Left kidney (tissue), 1 donor: ENCODE measurements at regions not wholly inside any gene's neighbourhood (a gene's known extent, or its start where the extent isn't known, plus 50 kb on each side); places are given as distances from the start of the nearest gene placed in this dataset.
A peak's percentile ranks its signal among the peaks of the same experiment; 100 is the strongest.

Source experiments
- DNase-seq: peaks from one replicate; pipeline ENCODE4 v3.0.0-alpha.2; 2013

DNA sequence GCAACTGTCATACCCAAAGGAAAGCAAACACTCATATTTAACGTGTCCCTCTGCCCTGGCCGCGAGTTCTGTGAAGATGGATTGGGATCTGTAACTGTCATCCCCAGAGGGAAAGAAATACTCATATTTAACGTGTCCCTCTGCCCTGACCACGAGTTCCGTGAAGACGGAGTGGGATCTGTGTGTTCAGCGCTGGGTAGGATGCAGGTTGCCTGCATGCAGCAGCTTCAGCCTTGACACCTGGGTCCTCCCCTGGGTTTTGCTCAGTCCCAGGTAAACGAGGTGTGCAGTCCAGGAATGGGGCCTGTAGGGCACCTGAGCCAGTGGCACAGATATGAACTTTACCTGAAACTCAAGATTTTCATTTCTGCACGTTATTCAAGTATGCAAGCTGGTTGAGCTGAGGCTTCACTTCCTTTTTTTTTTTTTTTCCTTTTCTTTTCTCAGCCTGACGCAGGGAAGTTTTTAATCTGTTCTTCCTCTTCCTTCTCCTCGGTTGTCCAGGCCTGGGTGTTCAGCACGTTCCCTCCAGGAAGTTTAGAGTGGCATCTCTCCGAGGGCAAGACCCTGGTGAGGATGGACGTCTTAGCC, 159.0 kb upstream of the SHH start:
- DNase-seq, result no peak

DNA sequence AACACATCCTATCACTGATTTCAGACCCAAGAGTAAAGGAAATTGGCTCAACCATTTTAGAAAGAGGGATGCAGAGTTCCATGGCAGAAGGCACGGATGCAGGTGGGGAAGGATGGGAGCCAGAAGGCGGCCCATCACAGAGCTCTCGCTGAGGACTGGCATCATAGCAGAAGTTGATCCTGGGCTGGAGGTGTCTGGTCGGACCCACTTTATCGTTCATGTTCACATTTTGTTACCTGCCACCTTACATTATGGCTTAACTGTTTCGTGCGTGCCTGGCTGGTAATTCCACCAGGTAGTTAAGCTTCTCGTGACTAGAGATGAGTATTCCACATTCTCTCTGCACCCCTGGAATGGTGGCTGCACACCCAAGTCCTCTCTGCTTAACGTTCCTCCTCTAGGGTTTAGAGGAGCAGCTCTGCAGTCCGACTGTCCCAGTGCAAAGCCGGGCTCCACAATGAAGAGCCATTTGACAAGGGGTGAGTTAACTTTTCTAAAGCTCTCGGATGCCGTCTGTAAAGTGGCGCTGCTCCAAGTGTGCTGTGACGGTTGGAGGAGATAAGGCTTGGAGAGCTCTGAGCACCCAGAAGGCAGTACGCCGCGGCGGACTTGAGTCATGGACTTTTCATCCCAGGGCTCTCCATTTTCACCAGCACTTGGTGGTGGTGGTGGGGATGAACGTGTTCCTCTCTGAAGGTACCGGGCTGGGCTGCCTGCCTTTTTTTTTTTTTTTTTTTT, 157.1 kb upstream of the SHH start:
- DNase-seq, result no peak

DNA sequence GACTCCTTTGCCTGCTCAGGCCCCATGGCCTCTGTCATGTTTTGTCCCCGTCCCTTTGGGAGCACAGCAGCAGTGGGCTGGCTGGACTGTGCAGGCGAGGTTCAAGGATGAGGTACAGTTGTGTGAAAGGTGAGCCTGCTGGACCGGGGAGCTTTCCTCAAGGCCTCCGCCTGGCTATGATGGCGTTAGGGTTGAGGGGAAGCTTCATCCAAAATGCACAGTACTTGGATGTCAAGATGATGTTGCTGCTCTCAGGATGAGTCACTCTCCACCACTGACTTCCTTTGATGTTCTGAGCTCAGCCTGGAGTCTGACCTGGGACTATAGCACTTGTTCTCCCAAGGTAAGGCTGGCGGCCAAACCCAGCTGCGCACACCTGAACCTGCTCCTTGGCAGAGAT, 152.7 kb upstream of the SHH start:
- DNase-seq, result no peak

DNA sequence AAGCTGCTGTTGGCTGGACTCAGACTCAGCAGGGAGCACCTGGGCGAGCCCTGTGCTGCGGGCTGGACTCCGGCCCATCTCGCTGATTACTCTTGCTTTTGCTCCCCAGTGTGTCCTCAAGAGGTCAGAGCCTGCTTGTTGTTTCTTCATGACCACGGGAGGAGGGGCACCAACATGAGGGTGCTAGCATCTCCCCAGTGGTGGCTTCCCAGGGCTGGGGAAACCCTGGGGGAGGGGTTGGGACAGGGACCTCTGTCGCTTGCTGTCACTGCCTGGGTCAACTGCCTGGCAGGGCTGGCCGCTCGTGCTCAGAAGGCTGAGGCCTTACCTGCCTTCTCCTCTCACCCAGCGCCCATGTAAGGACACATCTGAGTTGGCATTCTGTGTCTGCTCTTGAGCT, 152.3 kb upstream of the SHH start:
- no peak for DNase-seq

DNA sequence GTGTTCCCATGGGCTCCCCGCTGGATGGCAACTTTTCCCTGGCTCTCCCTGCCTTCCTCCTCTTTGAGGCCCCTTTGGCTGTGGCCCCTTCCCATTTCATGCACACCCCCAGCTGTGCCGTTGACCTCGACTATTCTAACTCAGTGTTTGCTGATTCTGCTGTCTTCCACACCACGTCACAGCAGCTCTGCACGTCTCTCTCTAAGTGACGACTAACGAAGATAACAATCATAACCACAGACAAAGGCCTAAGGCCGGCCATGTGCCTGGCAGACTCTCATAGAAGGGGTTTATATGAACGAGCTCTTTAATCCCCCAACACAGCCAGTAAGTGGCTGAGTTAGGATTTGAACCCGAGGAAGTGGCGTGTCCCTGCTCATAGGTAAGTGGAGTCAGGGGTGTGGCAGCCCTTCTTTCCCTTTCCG, 151.5 kb upstream of the SHH start:
- no peak for DNase-seq

DNA sequence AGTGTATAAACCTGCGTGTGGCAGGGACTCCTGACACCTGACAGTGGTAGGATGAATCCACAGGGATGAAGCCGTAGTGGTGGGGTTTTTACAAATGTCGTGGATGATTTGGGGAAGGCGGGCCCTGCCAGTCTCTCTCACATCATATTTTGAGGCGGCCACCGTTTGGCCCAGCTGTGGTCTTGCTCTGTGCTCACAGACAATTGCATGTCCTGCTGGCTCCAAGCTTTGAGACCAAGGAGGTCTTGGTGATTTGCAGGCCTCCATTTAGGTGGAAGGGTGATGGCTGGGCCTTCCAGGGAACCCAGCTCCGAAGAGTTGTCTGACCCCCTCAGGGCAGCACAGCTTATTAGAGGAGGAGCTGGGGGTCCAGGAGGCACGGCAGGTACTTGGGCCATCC, 151.1 kb upstream of the SHH start:
- DNase-seq, result no peak

DNA sequence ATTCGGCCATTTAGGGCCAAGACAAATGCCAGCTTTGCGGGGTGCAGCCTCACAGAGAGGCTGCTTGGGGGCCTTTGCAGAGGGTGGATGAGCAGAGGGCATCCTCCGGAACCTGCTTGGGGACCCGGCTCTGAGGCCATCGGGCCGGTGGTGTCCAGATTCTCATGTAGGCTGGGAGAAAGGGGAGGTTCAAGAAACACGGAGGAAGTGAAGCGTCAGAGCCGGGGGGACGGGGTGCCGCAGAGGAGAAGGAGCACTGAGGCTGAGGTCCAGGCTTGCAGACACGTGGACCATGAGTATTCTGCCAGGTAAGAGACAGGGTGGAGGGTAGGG, 150.7 kb upstream of the SHH start:
- DNase-seq, result no peak

DNA sequence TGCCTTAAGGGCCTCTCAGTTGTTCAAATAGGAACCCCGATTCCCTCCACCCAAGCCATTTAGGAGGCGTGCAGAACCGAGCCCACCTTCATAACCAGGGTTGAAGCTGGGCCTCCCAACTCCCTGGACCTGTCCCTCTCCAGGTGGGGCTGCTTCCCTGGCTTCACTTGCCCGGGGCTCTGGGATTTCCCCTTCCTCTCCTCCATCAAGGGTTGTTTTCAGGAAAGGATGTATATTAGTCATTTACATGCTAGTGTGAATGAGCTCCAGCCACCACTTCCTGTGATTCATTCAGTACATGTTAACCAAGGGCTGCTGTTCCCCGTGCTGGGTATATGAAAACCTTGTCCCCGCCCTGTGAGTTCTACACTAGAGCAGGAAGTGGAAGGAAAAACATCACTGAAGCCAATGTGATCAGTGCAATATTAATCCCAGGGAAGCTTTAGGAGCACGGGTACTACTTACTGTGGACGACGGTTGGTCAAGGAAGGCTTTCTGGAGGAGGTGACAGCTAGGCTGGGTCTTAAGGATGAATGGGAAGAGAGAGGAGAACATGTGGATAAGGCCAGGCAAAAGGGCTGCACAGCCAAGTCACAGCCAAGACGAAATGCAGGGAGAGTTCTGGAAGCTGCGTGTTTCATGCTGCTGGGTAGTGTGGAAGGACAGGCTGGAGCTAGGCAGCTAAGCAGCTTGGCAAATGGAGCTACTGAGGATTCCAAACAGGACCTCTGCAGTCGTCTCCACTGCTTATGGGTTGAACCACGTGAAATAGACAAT, 150.1 kb upstream of the SHH start:
- DNase-seq, result no peak

DNA sequence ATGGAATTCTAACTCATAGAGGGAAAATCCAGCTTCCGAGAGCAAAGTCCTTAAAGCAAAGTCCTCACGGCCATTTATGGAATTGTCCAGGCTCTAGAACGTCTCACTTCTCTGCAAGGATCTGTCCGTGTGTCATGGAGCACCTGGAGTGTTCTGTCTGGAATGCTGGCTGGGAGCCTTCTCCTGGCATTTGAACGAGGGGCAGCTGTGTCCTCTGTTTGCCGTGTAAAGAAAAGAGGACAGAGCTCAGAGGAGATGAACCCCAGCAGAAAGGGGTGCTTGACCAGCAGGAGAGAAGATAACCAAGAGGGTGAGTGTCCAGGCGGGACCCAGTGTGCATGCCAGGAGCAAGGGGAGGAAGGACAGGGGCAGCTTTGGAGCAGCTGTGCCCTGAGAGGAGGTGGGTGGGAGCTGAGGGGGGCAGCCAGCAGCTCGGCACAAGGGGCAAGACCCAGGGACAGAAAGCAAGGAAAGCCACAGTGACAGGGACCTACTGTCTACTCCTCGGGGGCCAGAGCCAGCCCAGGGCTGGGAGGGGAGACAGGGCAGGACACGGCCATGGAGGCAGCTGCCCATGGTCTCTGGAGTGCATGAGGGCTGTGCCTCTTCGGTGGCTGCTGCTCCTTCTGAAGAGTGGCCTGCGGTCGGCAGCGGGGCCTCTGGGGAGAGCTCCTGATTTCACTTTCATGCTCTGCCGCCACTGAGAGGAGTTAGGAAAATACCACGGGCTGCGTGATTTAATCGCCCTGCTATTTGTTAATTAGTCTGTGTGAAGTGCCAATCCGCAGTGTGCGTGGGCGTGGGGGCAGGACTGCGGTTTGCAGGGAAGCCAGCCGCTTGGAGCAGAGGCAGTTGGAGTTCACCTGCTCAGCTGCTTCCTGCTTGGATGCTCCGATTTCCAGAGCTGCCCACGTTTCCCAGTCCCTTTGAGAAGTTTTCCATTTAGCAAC, 149.3 kb upstream of the SHH start:
- peak; percentile 39 for DNase-seq

DNA sequence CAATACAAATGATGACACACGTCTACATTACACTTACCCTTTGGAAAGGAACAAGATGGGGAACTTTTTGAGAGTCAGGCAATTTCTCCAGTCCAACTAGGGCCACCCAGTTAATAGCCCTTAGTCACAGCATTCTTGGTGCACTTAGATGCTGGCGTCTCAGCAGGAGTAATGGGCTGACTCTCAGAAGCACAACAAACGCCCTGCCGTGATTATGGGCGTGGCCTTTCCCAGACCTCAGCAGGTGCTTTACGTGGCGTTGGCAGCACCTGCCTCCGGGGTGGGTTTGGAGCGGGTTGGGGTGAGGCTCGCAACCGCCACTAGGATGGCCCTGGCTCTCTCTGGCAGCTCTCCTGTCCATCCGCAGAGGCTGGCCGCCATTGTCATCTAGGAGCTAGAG, 147.6 kb upstream of the SHH start:
- DNase-seq, result no peak

DNA sequence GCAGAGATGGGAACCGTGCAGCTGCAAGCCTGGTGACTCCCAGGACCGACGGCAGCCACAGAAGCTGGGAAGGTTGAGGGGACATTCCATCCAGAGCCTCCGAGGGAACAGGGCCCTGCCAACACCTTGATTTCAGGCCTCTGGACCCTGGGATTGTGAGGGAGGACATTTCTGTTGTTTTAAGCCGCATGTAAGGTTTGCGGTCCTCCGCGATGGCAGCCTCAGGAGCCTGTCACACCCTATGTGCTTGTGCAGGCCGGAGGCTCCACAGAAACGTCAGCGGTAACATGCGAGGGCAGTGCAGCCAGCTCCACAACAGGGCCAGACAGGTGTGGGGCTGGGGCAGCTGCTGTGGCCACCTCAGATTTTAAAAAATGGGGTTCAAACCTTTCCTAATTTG, 144.7 kb upstream of the SHH start:
- DNase-seq, result no peak

DNA sequence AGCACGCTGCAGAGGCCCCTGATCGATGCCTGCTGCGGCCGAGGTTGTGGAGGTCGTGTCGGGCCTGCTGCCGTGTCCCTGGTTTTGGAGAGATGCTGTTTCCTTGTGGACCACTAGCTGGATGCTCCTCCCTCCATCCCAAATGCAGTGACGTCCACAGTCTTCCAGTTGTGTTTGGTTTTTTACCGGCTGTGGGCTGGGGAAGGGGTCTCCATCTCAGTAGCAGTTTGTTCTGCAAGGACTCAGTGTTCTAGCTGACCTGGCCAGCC, 143.0 kb upstream of the SHH start:
- DNase-seq, result no peak

DNA sequence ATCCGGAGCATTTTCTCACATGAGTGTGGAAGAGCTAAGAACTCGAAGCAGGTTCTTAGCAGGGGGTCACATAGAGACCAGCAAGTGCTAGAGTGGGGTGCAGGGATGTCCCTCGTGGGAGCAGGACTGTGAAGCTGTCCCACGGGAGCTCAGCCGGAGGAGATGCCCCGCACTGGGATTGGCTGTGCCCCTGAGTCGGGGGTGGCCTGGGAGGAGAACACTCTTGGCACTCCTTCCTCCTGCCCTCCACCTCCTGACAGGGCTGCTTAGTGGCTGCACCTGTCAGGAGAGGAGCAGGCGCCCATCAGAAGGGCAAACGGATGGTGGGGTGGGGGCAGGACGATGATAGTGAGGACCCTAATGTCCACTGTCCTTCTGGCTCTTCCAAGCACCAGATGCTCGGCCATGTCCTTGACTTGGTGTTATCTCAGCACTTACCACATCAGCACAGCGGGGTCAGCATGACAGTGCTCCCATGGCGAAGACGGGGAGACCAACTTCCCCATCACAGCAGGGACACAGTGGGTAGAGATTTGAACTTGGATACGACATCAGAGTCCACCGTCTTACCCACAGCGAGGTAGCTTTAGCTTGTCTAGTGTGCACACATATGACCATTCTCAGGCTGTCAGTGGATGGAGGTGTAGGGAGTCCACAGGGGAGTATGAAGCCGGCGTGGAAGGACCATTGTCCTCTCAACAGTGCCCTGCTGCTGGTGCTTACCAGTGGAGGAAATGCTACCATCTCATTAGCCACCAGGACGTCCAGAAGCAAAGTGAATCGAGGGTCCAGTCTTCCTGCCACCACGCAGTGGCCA, 142.5 kb upstream of the SHH start:
- DNase-seq, result no peak

DNA sequence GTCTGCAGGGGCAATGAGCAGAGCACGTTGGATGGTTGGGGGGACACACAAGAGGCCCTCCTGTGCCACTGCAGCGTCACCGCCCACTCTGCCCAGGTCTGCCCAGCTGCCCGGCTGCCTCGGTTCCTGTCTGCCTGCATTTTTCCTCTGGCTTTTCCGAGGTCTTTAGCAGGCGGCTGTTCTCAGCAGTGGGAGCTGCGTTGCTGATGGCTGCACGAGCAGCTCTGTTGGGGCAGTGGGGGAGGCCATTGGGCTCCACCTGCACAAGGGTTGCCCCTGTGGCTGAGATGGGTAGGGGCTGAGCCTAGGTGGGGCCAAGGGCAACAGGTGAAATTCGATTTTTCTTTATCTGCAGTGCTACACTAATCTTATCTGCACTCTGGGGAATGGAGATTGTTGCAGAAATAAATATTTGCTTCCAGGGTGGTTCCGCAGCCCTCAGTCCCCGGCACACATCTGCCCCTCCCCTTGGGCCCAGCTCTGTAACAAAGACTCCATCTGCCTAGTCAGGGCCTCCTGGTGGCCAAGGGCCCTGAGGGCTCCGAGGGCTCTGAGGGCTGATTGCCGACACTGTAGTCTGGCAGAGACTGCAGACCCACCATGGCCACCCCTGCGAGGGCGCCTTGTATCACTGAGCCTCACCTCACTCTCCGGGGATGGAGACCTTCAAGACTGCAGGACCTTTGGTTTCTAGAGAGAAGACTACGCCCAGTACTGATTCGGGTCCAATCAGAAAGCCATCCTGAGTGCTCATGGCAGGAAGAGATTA, 141.7 kb upstream of the SHH start:
- no peak for DNase-seq

DNA sequence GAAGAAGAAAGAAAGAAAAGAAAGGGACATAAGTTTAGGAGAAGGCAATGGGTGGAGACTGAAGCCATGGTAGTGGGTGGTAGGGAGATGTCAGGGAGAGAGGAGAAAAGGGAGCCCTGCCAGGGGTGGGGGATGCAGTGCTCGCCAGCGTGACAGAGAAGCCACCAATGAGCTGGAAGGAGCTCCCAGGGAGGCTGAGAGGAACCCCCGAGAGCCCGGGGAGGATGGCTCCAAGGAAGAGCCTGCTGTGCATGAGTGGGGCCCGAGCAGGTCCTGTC, 141.2 kb upstream of the SHH start:
- DNase-seq, result no peak

DNA sequence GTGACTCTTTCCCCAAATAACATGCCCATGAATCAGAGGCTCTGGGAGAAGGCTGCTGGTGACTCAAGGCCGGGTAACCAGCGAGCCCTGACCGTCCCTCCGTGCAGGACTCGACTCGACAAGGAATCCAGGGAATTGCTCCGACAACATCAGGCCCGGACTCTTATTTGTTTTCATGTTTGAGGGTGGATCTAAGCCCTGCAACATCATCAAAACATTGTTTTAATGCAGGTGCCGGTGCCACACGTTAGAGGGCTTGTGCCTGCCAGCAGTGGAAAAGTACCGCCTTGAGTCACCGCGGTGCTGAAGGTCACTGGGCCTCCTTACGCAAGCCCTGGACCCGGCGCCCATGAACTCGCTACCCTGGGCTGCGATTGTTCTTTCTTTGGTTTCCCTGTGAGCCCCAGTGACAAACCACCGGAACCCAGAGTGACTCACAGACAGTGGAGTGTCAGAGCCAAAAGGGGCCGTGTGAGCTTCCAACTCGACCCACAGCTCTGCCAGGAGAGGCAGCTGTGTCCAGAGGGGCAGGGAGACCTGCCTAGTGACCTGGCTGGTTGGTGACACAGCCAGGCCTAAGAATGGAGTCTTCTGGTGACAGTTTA, 139.4 kb upstream of the SHH start:
- no peak for DNase-seq

DNA sequence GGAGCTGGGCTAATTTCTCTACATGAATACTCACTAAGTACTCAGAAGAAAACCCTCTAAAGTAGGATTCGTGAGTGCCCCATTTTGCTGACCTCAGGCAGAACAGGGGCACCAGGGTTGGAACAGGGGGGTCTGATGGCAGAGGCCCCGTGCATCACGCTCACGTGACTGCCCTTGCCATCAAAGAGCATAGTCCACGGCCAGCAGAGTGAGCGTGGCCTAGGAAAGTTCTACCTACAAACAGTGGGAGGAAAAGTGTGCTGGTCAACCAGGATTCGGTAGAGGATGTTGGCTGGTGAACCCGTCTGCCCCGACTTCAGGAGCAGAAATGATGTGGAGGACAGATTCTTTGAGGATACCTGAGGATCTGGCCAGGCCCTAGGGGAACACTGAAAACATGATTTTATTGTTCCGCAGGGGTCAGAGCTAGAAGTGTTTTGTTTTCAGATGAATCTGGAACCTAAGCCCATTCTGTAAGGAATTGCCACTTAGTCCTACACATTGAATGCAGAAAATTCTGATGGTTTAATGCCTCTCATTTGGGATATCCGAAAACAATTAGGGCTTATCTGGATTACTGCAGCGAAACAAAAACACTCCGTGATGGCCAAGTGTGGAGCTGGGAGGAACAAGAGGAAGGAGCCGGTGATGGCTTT, 138.8 kb upstream of the SHH start:
- no peak for DNase-seq

DNA sequence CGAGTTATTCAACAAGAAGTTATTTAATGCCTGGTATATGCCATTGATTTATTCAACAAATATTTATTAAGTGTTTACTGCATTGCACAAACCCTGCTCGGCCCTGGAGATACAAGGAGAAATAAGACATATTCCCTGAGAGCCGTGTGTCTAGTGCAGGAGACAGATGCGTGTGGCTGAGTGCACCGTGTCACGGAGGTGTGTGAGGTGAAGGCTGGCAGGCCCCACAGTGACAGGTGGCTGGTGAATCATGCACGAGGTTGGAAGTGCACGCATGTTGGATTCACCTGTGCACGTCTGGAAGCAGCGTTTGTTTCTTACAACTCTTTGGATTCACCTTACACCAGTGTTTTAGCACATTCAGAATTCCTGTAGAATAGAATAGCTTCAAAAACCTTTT, 136.6 kb upstream of the SHH start:
- DNase-seq, result no peak

DNA sequence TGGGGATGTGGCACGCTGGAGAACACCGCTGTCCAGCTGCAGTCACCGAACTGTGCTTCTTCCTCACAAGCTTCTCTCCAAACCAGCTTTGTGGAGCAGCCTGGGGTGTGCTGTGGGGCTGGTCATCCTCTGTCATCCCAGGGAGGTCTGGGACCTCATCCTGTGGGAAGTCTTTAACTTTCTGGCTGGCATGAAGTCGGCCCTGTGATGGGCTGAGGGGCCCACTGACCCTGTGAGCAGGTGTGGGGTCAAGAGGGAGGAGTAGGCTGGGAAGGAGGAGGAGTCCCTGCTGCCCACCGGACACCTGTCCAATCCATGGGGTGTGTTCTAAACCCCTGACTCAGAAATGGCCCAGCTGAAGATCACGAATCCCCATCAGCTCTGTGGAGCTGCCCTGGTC, 136.2 kb upstream of the SHH start:
- no peak for DNase-seq

DNA sequence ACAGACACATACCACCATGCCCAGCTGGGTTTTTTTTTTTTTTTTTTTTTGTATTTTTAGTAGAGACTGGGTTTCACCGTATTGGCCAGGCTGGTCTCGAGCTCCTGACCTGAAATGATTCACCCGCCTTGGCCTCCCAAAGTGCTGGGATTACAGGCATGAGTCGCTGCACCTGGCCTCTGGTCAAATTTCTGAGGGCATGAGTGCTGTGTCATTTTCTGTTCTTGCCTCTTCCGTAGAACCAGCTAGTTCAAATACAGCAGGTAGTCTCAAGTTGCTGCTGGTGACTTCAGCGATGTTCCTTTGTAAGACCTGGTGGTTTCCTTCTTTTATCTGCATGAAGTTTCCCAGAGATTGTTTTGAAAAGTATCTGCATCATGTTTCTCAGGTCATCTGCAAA, 134.8 kb upstream of the SHH start:
- no peak for DNase-seq
